Karpas-422 (cell line): ENCODE measurements at regions not wholly inside any gene's neighbourhood (a gene's known extent, or its start where the extent isn't known, plus 50 kb on each side); places are given as distances from the start of the nearest gene placed in this dataset.

ENCODE experiments used
- DNase-seq: peaks from one replicate; pipeline ENCODE4 v3.0.0-alpha.2; 2015
- H2AFZ ChIP-seq: fragments of 200-600 bp; sonication (generic); 2 replicates; pipeline ENCODE4 v1.6.1; 2014; ENCODE audit warnings: antibody characterized with exemption, low read length, mixed read lengths
- H3K27ac ChIP-seq: fragments of 200-600 bp; sonication (generic); 2 replicates; pipeline ENCODE4 v1.5.1; 2014; ENCODE audit warnings: mild to moderate bottlenecking, low read length, moderate library complexity
- H3K27me3 ChIP-seq: fragments of 200-600 bp; sonication (generic); 2 replicates; pipeline ENCODE4 v1.6.1; 2014; ENCODE audit warnings: low read length, mixed read lengths
- H3K36me3 ChIP-seq: fragments of 200-600 bp; sonication (generic); 2 replicates; pipeline ENCODE4 v1.6.1; 2014; ENCODE audit warnings: low read length, mixed read lengths; ENCODE audit not compliant: insufficient read depth
- H3K4me1 ChIP-seq: fragments of 200-600 bp; sonication (generic); 2 replicates; pipeline ENCODE4 v1.6.1; 2014; ENCODE audit warnings: mild to moderate bottlenecking, low read length, mixed read lengths
- H3K4me2 ChIP-seq: fragments of 200-600 bp; sonication (generic); 2 replicates; pipeline ENCODE4 v1.6.1; 2014; ENCODE audit warnings: low read length, low read depth, mild to moderate bottlenecking; ENCODE audit not compliant: poor library complexity, severe bottlenecking
- H3K4me3 ChIP-seq: fragments of 200-600 bp; sonication (generic); 2 replicates; pipeline ENCODE4 v1.5.1; 2014; ENCODE audit warnings: mild to moderate bottlenecking, antibody characterized with exemption, low read length, mixed read lengths
- H3K79me2 ChIP-seq: fragments of 200-600 bp; sonication (generic); 2 replicates; pipeline ENCODE4 v1.6.1; 2014; ENCODE audit warnings: mild to moderate bottlenecking, low read length, mixed read lengths
- H3K9ac ChIP-seq: fragments of 200-600 bp; sonication (generic); 2 replicates; pipeline ENCODE4 v1.6.0; 2014; ENCODE audit warnings: low read length
- H3K9me2 ChIP-seq: fragments of 200-600 bp; sonication (generic), shearing (Covaris generic); replicated peaks from 2 replicates; pipeline ENCODE4 v1.6.0; 2014; ENCODE audit warnings: mild to moderate bottlenecking, low read length, moderate library complexity; ENCODE audit not compliant: insufficient read depth
- H3K9me3 ChIP-seq: fragments of 300-700, 200-600 bp; sonication (generic); 2 replicates; pipeline ENCODE4 v1.6.1; 2014; ENCODE audit warnings: low read length, mixed read lengths
- H4K20me1 ChIP-seq: fragments of 200-600 bp; sonication (generic); 2 replicates; pipeline ENCODE4 v1.6.1; 2014; ENCODE audit warnings: mild to moderate bottlenecking, antibody characterized with exemption, low read length, low read depth; ENCODE audit not compliant: insufficient read depth

GRCh38 chr2:191571163-191571769 lies 106.7 kb upstream of the NABP1 start:
- no peaks in the 10 kb centered on the region for H3K9me3 ChIP-seq
- no peaks in the 10 kb centered on the region for H3K27me3 ChIP-seq
- no peak overlapping the region for H3K9ac ChIP-seq
- no peaks in the 10 kb centered on the region for H3K36me3 ChIP-seq
- no peak overlapping the region for H3K4me3 ChIP-seq
- H3K4me2 ChIP-seq = no peak overlapping the region
- no peak overlapping the region for H3K27ac ChIP-seq
- H3K9me2 ChIP-seq = no peaks in the 10 kb centered on the region
- no peak for DNase-seq
- H4K20me1 ChIP-seq = no peaks in the 10 kb centered on the region
- H2AFZ ChIP-seq = no peak overlapping the region
- no peaks in the 10 kb centered on the region for H3K4me1 ChIP-seq
- no peaks in the 10 kb centered on the region for H3K79me2 ChIP-seq

DNA sequence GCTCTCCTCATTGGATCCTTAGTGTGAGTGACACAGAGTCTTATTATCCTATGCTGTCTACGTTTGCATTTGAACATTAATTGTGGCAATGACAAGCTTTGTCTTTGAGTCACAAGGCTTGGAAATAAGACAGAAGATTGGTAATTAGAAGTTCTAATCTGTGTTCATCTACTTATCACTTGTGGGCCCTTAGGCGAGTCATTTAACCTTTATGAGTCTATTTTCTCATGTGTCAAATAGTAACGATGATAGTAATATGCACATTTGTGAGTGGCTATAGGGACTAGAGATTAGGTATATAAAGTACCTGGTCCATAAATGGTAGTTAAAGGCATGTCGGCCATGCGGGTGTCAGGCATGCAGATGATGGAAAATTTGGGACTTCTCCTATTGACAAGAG lies 105.6 kb upstream of the NABP1 start:
- no peaks in the 10 kb centered on the region for H3K9me3 ChIP-seq
- H2AFZ ChIP-seq = no peak overlapping the region
- no peak for DNase-seq
- no peak overlapping the region for H3K4me3 ChIP-seq
- no peaks in the 10 kb centered on the region for H3K36me3 ChIP-seq
- no peaks in the 10 kb centered on the region for H3K27me3 ChIP-seq
- no peaks in the 10 kb centered on the region for H3K79me2 ChIP-seq
- no peaks in the 10 kb centered on the region for H4K20me1 ChIP-seq
- H3K9ac ChIP-seq = no peak overlapping the region
- H3K9me2 ChIP-seq = no peaks in the 10 kb centered on the region
- H3K4me1 ChIP-seq = no peaks in the 10 kb centered on the region
- H3K4me2 ChIP-seq = no peak overlapping the region
- no peak overlapping the region for H3K27ac ChIP-seq

GRCh38 chr2:191573216-191573615 lies 104.7 kb upstream of the NABP1 start:
- Histone ChIP-seq H3K9me2 (no peaks in the 10 kb centered on the region), H4K20me1 (no peaks in the 10 kb centered on the region), H3K36me3 (no peaks in the 10 kb centered on the region), H3K9me3 (no peaks in the 10 kb centered on the region), H3K27ac (no peak overlapping the region), H3K4me2 (no peak overlapping the region), H3K4me3 (no peak overlapping the region), H3K79me2 (no peaks in the 10 kb centered on the region), H3K27me3 (no peaks in the 10 kb centered on the region), H3K9ac (no peak overlapping the region), H3K4me1 (no peaks in the 10 kb centered on the region), H2AFZ (no peak overlapping the region)
- no peak for DNase-seq

GRCh38 chr2:191574232-191574631 lies 103.7 kb upstream of the NABP1 start:
- Histone ChIP-seq H4K20me1 (no peaks in the 10 kb centered on the region), H3K9ac (no peak overlapping the region), H2AFZ (no peak overlapping the region), H3K27me3 (no peaks in the 10 kb centered on the region), H3K36me3 (no peaks in the 10 kb centered on the region), H3K4me1 (no peaks in the 10 kb centered on the region), H3K79me2 (no peaks in the 10 kb centered on the region), H3K4me3 (no peak overlapping the region), H3K9me3 (no peaks in the 10 kb centered on the region), H3K27ac (no peak overlapping the region), H3K4me2 (no peak overlapping the region), H3K9me2 (no peaks in the 10 kb centered on the region)
- no peak for DNase-seq

- H4K20me1 ChIP-seq = no peaks in the 10 kb centered on the region
- no peak overlapping the region for H3K4me3 ChIP-seq
- H3K9me3 ChIP-seq = no peaks in the 10 kb centered on the region
- H3K9me2 ChIP-seq = no peaks in the 10 kb centered on the region
- H3K27ac ChIP-seq = no peak overlapping the region
- H2AFZ ChIP-seq = no peak overlapping the region
- H3K27me3 ChIP-seq = no peaks in the 10 kb centered on the region
- no peaks in the 10 kb centered on the region for H3K79me2 ChIP-seq
- no peak for DNase-seq
- no peaks in the 10 kb centered on the region for H3K36me3 ChIP-seq
- no peak overlapping the region for H3K9ac ChIP-seq
- H3K4me1 ChIP-seq = no peaks in the 10 kb centered on the region
- no peak overlapping the region for H3K4me2 ChIP-seq
These were observed 100.3 kb upstream of the NABP1 start for GRCh38 chr2:191577605-191578004.

DNA sequence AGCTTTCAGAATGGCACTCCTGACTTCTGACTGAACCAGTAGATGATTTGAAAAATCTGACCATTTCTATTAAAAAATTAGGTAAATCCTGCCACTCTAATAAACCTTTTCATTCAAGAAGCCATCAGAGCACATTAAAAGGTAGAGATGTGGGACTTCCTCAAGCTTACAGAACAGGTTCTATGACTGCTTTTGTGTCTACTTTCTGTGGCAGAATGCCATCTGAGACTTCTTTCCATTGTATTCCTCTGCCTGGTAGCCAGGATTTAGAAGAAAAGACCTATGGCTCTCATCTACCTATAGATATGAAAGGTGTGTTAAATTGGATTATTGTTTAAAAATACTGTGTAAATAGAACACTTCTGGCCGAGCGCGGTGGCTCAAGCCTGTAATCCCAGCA lies 99.9 kb upstream of the NABP1 start:
- no peaks in the 10 kb centered on the region for H3K4me1 ChIP-seq
- H3K27me3 ChIP-seq = no peaks in the 10 kb centered on the region
- no peak overlapping the region for H3K4me3 ChIP-seq
- no peaks in the 10 kb centered on the region for H3K36me3 ChIP-seq
- H4K20me1 ChIP-seq = no peaks in the 10 kb centered on the region
- H3K9ac ChIP-seq = no peak overlapping the region
- no peak overlapping the region for H3K27ac ChIP-seq
- H3K9me2 ChIP-seq = no peaks in the 10 kb centered on the region
- no peak overlapping the region for H3K4me2 ChIP-seq
- no peak overlapping the region for H2AFZ ChIP-seq
- no peaks in the 10 kb centered on the region for H3K79me2 ChIP-seq
- H3K9me3 ChIP-seq = no peaks in the 10 kb centered on the region
- no peak for DNase-seq

DNA sequence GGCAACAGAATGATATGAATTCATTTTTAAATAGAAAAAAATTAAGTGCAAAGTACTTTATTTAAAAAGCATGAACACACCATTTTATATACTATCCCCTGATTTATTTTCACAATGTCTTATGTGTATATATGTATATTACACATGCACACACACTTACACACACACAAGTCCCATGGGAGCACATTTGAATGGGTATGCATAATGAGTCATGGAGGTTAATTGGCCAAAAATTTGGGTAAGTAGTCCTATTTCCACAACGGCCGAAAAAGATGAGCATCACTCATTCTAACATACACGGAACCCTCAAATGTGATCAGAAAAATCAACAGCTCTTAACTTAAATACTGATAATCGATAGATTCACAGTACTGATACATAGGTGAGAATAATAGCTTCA lies 97.4 kb upstream of the NABP1 start:
- Histone ChIP-seq H3K9me3 (no peaks in the 10 kb centered on the region), H3K9me2 (no peaks in the 10 kb centered on the region), H3K27ac (no peak overlapping the region), H3K36me3 (no peaks in the 10 kb centered on the region), H4K20me1 (no peaks in the 10 kb centered on the region), H3K4me3 (no peak overlapping the region), H3K4me2 (no peak overlapping the region), H3K79me2 (no peaks in the 10 kb centered on the region), H3K9ac (no peak overlapping the region), H3K4me1 (no peaks in the 10 kb centered on the region), H2AFZ (no peak overlapping the region), H3K27me3 (no peaks in the 10 kb centered on the region)
- no peak for DNase-seq

DNA sequence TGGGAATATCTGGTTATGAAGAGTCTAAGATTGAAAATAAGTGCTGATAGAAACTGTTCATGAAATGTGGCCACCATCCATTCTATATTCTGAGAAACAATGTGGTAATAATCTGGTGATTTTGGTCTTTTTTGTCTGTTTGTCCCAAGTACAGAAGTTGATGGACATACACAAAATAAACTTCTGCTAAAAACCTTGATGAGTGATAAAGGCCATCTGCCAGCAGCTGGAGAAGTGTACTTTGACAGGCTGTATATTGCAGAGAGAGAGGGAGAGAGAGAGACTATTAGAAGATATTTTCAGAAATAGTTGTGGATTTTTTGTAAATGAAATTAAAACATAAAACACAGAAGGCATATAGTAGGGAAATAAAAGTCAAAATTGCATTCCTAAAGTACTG lies 96.9 kb upstream of the NABP1 start:
- Histone ChIP-seq H3K9ac (no peak overlapping the region), H3K27me3 (no peaks in the 10 kb centered on the region), H3K27ac (no peak overlapping the region), H3K4me2 (no peak overlapping the region), H3K36me3 (no peaks in the 10 kb centered on the region), H3K9me2 (no peaks in the 10 kb centered on the region), H3K9me3 (no peaks in the 10 kb centered on the region), H3K4me3 (no peak overlapping the region), H4K20me1 (no peaks in the 10 kb centered on the region), H3K79me2 (no peaks in the 10 kb centered on the region), H2AFZ (no peak overlapping the region), H3K4me1 (no peaks in the 10 kb centered on the region)
- no peak for DNase-seq

DNA sequence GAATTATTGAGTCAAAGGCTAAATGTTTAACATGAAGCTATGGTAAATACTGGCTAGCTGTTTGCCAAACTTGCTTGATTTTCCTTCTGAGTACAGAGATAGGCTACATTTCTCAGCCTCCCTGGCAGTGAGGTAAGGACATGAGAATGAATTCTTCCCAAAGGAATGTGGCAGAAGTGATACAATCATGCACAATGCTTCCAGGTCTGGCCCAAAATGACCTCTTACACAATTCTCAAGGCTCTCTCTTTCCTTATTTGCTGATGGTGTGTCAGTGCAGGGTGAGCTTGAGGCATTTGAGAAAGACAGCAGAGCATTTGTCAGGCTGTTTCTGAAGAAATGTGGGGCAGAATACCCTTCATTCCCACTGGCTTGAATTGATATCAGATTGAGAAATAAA lies 95.6 kb upstream of the NABP1 start:
- H3K27ac ChIP-seq = no peak overlapping the region
- H3K4me2 ChIP-seq = no peak overlapping the region
- no peak overlapping the region for H2AFZ ChIP-seq
- no peaks in the 10 kb centered on the region for H3K4me1 ChIP-seq
- H3K9me3 ChIP-seq = no peaks in the 10 kb centered on the region
- no peak overlapping the region for H3K9ac ChIP-seq
- H3K9me2 ChIP-seq = no peaks in the 10 kb centered on the region
- no peaks in the 10 kb centered on the region for H4K20me1 ChIP-seq
- no peaks in the 10 kb centered on the region for H3K36me3 ChIP-seq
- DNase-seq = no peak
- no peaks in the 10 kb centered on the region for H3K27me3 ChIP-seq
- no peak overlapping the region for H3K4me3 ChIP-seq
- no peaks in the 10 kb centered on the region for H3K79me2 ChIP-seq
